ENCODE measurements at regions not wholly inside any gene's neighbourhood (a gene's known extent, or its start where the extent isn't known, plus 50 kb on each side); places are given as distances from the start of the nearest gene placed in this dataset.

GRCh38 chr9:2925016-2925415, 81.1 kb upstream of the PUM3 start:
- DNase-seq (ENCODE audit: low read depth in 2 of 3, low spot score in 2 of 3): no peak

GRCh38 chr9:2924380-2924768, 80.5 kb upstream of the PUM3 start:
- DNase-seq (ENCODE audit: low read depth in 2 of 3, low spot score in 2 of 3): no peak

GRCh38 chr9:2923766-2924379, 80.0 kb upstream of the PUM3 start:
- DNase-seq (ENCODE audit: low read depth in 2 of 3, low spot score in 2 of 3): no peak

- DNase-seq (ENCODE audit: low read depth in 2 of 3, low spot score in 2 of 3): no peak
Measured at GRCh38 chr9:2919347-2919746, 75.5 kb upstream of the PUM3 start.

- DNase-seq (ENCODE audit: low read depth in 2 of 3, low spot score in 2 of 3): no peak
Measured at GRCh38 chr9:2916382-2916985, 72.6 kb upstream of the PUM3 start.

GRCh38 chr9:2913026-2913425, 69.1 kb upstream of the PUM3 start:
- DNase-seq (ENCODE audit: low read depth in 2 of 3, low spot score in 2 of 3): no peak

GRCh38 chr9:2907411-2907810, 63.5 kb upstream of the PUM3 start:
- DNase-seq (ENCODE audit: low read depth in 2 of 3, low spot score in 2 of 3): no peak

GRCh38 chr9:2904242-2904930, 60.5 kb upstream of the PUM3 start:
- DNase-seq (ENCODE audit: low read depth in 2 of 3, low spot score in 2 of 3): no peak

Data from hematopoietic multipotent progenitor cell (in vitro differentiated cells).